ENCODE measurements at regions not wholly inside any gene's neighbourhood (a gene's known extent, or its start where the extent isn't known, plus 50 kb on each side); places are given as distances from the start of the nearest gene placed in this dataset.

DNA sequence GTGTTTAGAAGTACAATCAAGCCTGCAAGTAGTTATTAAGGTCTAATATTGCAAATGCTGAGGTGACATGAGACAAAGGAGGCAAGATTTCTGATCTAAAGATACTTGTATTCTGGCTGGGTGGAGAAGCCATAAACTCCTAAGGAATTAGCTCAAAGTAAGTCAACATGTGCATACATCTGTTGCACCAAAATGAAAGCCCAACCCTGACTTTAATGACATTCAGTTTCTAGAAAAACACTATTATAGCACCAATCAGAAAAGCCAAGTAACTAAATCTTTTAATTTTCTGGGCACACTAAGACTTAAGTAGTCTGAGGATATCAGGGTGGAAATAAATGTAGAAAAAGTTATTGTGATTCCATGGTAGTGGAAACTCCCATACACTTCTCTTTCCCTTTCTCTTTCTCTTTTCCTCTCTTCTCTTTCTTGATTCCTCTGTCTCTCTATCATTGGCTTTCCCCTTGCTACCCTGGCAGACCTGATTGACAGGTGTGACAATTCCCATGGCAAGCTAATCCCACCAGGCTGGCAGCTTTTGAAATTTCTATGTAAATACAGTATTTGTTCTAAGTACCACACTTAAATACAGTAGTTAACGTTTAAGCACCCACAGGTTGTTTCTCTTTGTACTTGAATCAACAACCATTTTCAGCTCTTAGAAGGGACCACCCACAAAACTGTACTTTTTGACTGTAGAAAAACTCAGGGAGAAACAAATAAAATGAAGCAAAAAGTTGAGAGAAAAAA lies 528.4 kb upstream of the SEMA6D start:
- H3K27ac Mint-ChIP-seq (ENCODE audit: low read depth): no peak overlapping the region
- ATAC-seq (replicated peaks; ENCODE audit: extremely low read depth, poor library complexity, severe bottlenecking) (no peak), DNase-seq (ENCODE audit: low spot score in 2 of 2) (no peak)
- H3K4me1 Mint-ChIP-seq: peaks cover under 1% of the 10 kb centered on the region
- H3K4me3 Mint-ChIP-seq: no peak overlapping the region
- peaks cover 6% of the 10 kb centered on the region for H3K9me3 Mint-ChIP-seq
- H3K27me3 Mint-ChIP-seq: peaks cover 13% of the 10 kb centered on the region
- no peaks in the 10 kb centered on the region for H3K36me3 Mint-ChIP-seq (ENCODE audit: insufficient read depth)

DNA sequence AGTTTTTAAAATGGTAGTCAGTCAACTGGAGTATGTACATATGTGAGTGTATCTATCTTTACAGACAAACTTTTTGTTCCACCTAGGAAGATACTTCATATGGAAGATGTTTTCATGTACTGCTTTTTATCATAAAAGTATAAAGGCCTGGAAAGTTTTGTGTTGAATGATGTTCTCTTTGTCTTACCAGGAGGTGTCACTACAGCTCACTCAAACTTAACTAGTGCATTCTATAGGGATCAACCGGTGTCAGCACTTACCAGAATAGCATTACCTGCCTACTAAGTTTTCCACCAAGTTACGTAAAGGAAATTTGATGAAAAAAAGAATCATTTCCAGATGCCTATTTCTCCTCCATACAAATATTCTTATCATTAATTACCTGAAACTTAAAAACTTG lies 522.6 kb upstream of the SEMA6D start:
- H3K4me1 Mint-ChIP-seq: no peaks in the 10 kb centered on the region
- H3K36me3 Mint-ChIP-seq (ENCODE audit: insufficient read depth): no peaks in the 10 kb centered on the region
- peaks cover 6% of the 10 kb centered on the region for H3K9me3 Mint-ChIP-seq
- H3K4me3 Mint-ChIP-seq: no peak overlapping the region
- no peaks in the 10 kb centered on the region for H3K27me3 Mint-ChIP-seq
- no peak for ATAC-seq (replicated peaks; ENCODE audit: extremely low read depth, poor library complexity, severe bottlenecking)
- no peak overlapping the region for H3K27ac Mint-ChIP-seq (ENCODE audit: low read depth)
- no peak for DNase-seq (ENCODE audit: low spot score in 2 of 2)

DNA sequence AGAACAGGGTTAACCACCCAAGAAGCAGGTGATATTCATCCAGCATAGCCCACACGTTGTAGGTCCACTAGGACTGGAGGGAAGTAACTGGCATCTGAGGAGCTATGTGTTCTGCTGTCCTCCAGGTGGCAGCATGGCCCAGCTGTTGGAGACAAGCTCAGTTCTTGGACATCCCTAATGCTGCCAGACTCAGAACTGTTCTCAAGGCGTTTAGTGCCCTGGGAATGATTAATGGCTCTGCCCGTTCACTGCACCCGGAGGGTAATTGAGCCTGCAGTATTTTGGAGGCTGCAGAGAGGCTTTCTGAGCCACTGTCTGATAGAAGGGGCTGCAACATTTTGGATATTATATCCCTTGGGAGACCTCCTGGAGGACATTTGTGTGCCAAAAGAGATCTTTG lies 521.3 kb upstream of the SEMA6D start:
- H3K4me1 Mint-ChIP-seq: no peaks in the 10 kb centered on the region
- H3K36me3 Mint-ChIP-seq (ENCODE audit: insufficient read depth): no peaks in the 10 kb centered on the region
- DNase-seq (ENCODE audit: low spot score in 2 of 2): no peak
- no peak for ATAC-seq (replicated peaks; ENCODE audit: extremely low read depth, poor library complexity, severe bottlenecking)
- H3K27ac Mint-ChIP-seq (ENCODE audit: low read depth): no peak overlapping the region
- peaks cover 6% of the 10 kb centered on the region for H3K9me3 Mint-ChIP-seq
- no peaks in the 10 kb centered on the region for H3K27me3 Mint-ChIP-seq
- no peak overlapping the region for H3K4me3 Mint-ChIP-seq

DNA sequence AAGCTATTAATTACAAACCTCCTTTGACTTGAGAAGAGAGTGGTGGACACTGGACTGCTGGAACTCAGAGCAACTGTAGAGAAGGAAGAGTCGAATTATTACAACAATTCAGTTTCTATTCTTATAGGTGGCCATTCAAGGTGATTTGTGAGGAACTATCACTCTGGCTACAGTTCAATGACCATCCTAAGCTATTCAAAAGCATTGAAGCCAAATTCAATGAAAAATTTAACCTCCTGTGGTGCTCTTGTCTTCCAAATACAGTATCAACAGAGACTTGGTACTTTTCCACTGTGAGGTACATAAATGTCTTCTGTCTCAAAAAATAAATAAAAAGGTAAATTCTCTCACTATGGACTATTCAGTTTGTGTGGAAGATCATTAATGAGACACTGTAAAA lies 513.3 kb upstream of the SEMA6D start:
- no peak overlapping the region for H3K27ac Mint-ChIP-seq (ENCODE audit: low read depth)
- no peaks in the 10 kb centered on the region for H3K4me1 Mint-ChIP-seq
- no peaks in the 10 kb centered on the region for H3K36me3 Mint-ChIP-seq (ENCODE audit: insufficient read depth)
- DNase-seq (ENCODE audit: low spot score in 2 of 2): no peak
- H3K4me3 Mint-ChIP-seq: no peak overlapping the region
- no peaks in the 10 kb centered on the region for H3K9me3 Mint-ChIP-seq
- ATAC-seq (replicated peaks; ENCODE audit: extremely low read depth, poor library complexity, severe bottlenecking): no peak
- no peaks in the 10 kb centered on the region for H3K27me3 Mint-ChIP-seq

DNA sequence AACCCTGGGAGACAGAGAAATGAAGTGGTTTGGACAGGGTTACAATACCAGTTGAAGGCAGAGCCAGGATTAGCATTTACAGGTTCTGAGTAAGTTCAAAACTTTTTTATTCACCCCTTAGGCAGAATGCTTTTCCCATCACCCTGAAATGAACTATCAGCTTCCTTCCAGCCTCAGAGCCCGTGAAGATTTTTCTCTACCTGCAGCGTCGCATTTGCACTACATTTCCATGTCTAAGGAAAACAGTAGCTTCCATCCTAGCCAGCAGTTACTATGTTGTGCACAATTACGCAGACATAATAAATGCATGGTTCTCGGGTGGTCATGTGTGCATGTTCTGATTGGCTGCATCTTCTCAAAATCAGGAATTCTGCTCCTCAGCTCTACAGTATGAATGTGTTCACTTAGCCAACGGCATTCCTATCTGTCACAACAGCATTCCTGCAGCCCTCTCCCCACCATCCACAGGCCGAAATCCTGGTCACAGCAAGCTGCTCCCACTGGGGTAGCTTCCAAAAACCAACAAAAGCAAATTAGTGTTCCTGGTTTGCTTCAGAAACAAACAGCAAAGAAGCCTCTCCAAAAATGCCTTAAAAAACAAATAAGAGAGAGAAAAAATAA lies 510.8 kb upstream of the SEMA6D start:
- no peaks in the 10 kb centered on the region for H3K9me3 Mint-ChIP-seq

DNA sequence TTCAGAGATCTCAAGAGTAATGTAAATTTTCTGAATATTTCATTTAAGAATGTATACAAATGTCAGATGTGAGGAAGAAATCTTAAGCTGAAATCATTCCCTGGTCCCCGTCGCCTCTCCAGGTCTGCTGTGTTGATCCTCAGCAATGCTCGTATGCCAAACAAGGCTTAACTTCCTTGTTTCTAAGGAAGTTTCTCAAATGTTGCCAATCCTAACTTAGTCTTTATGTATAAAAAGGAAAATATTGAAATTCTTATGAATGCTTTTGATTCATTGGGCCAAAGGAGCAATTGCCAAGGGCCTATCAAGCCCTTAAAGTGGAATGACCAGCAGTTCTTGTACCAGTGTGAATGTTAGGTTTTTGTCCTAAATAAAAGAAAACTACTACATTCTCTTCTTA lies 507.7 kb upstream of the SEMA6D start:
- no peaks in the 10 kb centered on the region for H3K9me3 Mint-ChIP-seq
- no peak overlapping the region for H3K4me3 Mint-ChIP-seq
- H3K4me1 Mint-ChIP-seq: no peaks in the 10 kb centered on the region
- H3K27me3 Mint-ChIP-seq: no peaks in the 10 kb centered on the region
- H3K27ac Mint-ChIP-seq (ENCODE audit: low read depth): no peak overlapping the region
- H3K36me3 Mint-ChIP-seq (ENCODE audit: insufficient read depth): no peaks in the 10 kb centered on the region
- no peak for ATAC-seq (replicated peaks; ENCODE audit: extremely low read depth, poor library complexity, severe bottlenecking)
- DNase-seq (ENCODE audit: low spot score in 2 of 2): no peak

More for the DNA sequence above, 510.8 kb upstream of the SEMA6D start:
- no peaks in the 10 kb centered on the region for H3K4me1 Mint-ChIP-seq
- DNase-seq (ENCODE audit: low spot score in 2 of 2) (no peak), ATAC-seq (replicated peaks; ENCODE audit: extremely low read depth, poor library complexity, severe bottlenecking) (no peak)
- H3K4me3 Mint-ChIP-seq: no peak overlapping the region
- H3K27ac Mint-ChIP-seq (ENCODE audit: low read depth): no peak overlapping the region
- H3K36me3 Mint-ChIP-seq (ENCODE audit: insufficient read depth): no peaks in the 10 kb centered on the region
- H3K27me3 Mint-ChIP-seq: no peaks in the 10 kb centered on the region

DNA sequence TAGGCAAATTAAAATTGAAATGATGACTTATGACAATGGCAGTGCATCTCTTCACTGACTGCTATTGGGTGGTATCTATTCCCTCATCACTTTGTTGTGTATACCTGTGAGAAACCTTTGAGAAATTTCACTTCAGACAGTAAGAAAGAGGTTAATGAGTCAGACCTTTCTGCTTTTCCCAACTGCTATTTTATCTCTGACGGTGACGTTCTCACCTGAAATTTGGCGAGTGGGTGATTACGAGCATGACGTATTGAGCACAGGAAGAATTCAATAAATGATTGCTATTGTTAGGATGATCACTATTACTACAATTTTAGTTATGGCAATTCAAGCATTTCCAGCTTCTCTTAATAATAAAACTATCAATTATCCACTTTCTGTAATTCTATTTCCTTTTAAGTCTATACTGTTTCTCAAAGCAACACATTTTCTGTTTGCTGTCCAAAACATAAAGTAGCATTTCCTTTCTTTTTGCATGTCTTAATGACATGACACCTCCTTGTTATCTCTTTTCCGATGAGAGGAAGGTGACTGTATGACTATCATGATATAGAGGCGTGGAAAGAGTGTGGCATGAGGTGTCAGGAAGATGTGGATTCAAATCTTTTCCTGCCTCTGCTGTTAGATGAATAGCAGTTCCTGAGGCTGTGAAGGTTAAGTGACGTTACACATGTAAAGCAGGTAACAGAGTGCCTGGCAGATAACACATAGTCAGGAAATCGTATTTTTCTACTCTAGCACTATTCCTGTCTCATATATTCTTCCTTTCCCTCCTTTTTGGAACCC lies 504.9 kb upstream of the SEMA6D start:
- Mint-ChIP-seq H3K36me3 (ENCODE audit: insufficient read depth) (no peaks in the 10 kb centered on the region), H3K27ac (ENCODE audit: low read depth) (no peak overlapping the region), H3K27me3 (no peaks in the 10 kb centered on the region), H3K4me3 (no peak overlapping the region), H3K4me1 (no peaks in the 10 kb centered on the region), H3K9me3 (no peaks in the 10 kb centered on the region)
- no peak for DNase-seq (ENCODE audit: low spot score in 2 of 2)
- ATAC-seq (replicated peaks; ENCODE audit: extremely low read depth, poor library complexity, severe bottlenecking): no peak

DNA sequence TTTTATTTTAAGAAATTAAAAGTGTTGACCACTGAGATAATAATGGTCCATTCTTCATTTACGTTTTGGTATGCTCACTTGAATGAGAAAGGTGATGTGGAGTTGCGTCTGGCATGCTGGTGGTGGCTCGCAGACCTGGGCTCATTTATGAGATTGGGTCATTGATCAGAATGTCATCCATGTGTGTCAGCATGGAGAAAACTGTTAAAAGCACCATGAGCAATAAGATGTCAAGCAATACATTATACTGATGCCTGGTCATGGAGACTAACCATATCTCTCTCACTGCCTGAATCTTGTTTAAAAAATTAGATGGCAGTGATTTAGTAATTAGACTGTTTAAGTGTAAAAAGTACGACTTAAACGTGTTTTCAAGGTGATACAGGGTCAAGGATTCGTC lies 503.4 kb upstream of the SEMA6D start:
- Mint-ChIP-seq H3K27ac (ENCODE audit: low read depth) (no peak overlapping the region), H3K4me1 (no peaks in the 10 kb centered on the region), H3K27me3 (no peaks in the 10 kb centered on the region), H3K4me3 (no peak overlapping the region), H3K9me3 (no peaks in the 10 kb centered on the region), H3K36me3 (ENCODE audit: insufficient read depth) (no peaks in the 10 kb centered on the region)
- no peak for ATAC-seq (replicated peaks; ENCODE audit: extremely low read depth, poor library complexity, severe bottlenecking)
- no peak for DNase-seq (ENCODE audit: low spot score in 2 of 2)

DNA sequence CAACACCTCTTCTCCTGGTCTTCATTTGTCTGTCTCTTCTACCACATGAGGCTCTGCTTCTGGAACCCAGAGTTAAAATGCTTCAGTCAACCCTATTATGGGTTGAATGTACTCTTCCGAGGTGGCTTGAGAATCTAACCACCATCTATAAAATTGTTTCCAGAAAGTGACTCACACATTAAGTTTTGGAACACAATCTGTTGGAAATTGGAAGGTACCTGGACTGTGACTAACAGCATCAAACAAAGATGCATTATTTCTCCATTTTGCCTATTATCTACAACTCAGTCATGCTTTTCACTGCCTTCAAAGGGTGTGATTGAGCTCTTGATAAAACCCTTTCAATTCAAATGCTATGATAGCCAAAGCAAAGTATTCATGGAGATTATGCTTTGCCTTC lies 499.0 kb upstream of the SEMA6D start:
- H3K36me3 Mint-ChIP-seq (ENCODE audit: insufficient read depth): no peaks in the 10 kb centered on the region

DNA sequence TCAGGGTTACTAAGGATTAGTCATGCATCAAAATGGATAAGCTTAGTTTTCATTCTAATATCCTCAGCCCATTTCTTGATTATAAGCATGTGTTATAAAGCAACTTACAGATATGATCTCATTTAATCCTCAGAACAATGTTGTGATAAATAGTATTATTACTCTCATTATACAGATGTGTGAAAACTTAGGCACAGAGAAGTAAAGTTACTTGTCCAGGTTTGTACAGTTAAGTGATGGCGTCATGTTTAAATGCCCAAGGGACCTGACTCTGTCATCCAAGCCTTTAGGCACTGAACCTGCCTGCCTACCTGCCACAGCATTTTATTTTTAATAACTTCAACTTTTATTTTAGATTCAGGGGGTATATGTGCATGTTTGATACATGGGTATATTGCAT lies 472.9 kb upstream of the SEMA6D start:
- Mint-ChIP-seq H3K9me3 (peaks cover 15% of the 10 kb centered on the region), H3K27ac (ENCODE audit: low read depth) (no peak overlapping the region), H3K36me3 (ENCODE audit: insufficient read depth) (no peaks in the 10 kb centered on the region), H3K27me3 (no peaks in the 10 kb centered on the region), H3K4me1 (no peaks in the 10 kb centered on the region), H3K4me3 (no peak overlapping the region)
- no peak for DNase-seq (ENCODE audit: low spot score in 2 of 2)
- ATAC-seq (replicated peaks; ENCODE audit: extremely low read depth, poor library complexity, severe bottlenecking): no peak

More for the DNA sequence above, 499.0 kb upstream of the SEMA6D start:
- ATAC-seq (replicated peaks; ENCODE audit: extremely low read depth, poor library complexity, severe bottlenecking) (no peak), DNase-seq (ENCODE audit: low spot score in 2 of 2) (no peak)
- H3K27ac Mint-ChIP-seq (ENCODE audit: low read depth): no peak overlapping the region
- H3K9me3 Mint-ChIP-seq: no peaks in the 10 kb centered on the region
- H3K4me1 Mint-ChIP-seq: no peaks in the 10 kb centered on the region
- H3K4me3 Mint-ChIP-seq: no peak overlapping the region
- H3K27me3 Mint-ChIP-seq: no peaks in the 10 kb centered on the region

DNA sequence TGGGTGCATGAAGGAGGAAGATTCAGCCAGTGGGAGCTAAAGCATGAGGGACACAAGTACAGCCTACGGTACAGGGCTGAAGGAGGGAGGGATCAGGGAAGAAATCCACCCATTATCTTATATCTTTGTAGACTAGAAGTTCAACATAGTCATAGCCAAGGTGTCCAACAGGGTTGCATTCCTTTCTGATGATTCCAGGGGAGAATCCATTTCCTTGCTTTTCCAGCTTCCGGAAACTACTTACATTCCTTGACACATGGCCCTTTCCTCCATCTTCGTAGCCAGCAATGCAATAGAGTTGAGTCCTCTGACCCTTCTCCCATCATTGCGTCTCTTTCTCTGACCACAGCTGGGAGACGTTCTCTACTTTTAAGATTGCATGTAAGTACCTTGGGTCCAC lies 471.0 kb upstream of the SEMA6D start:
- Mint-ChIP-seq H3K36me3 (ENCODE audit: insufficient read depth) (no peaks in the 10 kb centered on the region), H3K4me1 (no peaks in the 10 kb centered on the region), H3K4me3 (no peak overlapping the region), H3K27me3 (no peaks in the 10 kb centered on the region), H3K27ac (ENCODE audit: low read depth) (no peak overlapping the region), H3K9me3 (peaks cover 15% of the 10 kb centered on the region)
- ATAC-seq (replicated peaks; ENCODE audit: extremely low read depth, poor library complexity, severe bottlenecking) (no peak), DNase-seq (ENCODE audit: low spot score in 2 of 2) (no peak)

DNA sequence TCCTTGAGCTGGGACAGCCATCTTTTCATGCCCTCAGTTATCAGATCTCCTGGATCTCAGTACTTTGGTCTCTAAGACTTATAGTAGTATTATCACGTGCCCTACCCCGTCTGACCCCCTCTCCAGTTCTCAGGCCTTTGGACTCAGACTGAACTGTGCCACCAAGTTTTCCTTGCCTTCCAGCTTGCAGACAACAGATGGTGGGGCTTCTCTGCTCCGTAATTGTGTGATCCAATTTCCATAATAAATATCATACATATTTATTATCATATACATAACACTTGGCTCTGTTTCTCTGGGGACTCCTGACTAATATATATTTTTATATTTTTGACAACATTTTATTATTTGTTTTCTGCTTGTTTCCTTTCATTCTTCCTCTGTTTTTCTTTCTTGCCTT lies 458.8 kb upstream of the SEMA6D start:
- no peaks in the 10 kb centered on the region for H3K36me3 Mint-ChIP-seq (ENCODE audit: insufficient read depth)
- ATAC-seq (replicated peaks; ENCODE audit: extremely low read depth, poor library complexity, severe bottlenecking): no peak
- H3K9me3 Mint-ChIP-seq: peaks cover 17% of the 10 kb centered on the region
- no peak overlapping the region for H3K4me3 Mint-ChIP-seq
- H3K27ac Mint-ChIP-seq (ENCODE audit: low read depth): no peak overlapping the region
- no peaks in the 10 kb centered on the region for H3K27me3 Mint-ChIP-seq
- no peak for DNase-seq (ENCODE audit: low spot score in 2 of 2)
- H3K4me1 Mint-ChIP-seq: no peaks in the 10 kb centered on the region

DNA sequence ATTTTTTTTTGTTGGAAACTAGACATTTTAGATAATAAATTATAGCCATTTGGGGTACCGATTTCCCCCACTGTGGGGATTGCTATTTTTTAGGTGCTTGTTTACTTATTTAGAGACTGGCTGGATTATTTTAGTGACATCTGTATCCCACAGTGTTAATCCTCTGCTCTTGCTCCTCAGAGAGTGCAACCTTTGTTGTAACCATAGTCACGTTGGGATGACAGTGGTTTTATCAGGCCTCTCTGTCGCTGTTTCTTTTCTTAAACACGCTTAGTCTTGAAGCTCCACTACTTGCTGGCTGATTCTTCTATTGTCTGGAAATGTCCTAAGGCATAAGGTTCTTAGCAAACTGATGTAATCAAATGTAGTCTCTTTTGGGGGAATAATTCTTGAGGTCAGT lies 451.6 kb upstream of the SEMA6D start:
- peaks cover 6% of the 10 kb centered on the region for H3K9me3 Mint-ChIP-seq
- H3K4me1 Mint-ChIP-seq: no peaks in the 10 kb centered on the region
- DNase-seq (ENCODE audit: low spot score in 2 of 2): no peak
- no peak overlapping the region for H3K27ac Mint-ChIP-seq (ENCODE audit: low read depth)
- no peak for ATAC-seq (replicated peaks; ENCODE audit: extremely low read depth, poor library complexity, severe bottlenecking)
- H3K4me3 Mint-ChIP-seq: no peak overlapping the region
- H3K27me3 Mint-ChIP-seq: no peaks in the 10 kb centered on the region
- H3K36me3 Mint-ChIP-seq (ENCODE audit: insufficient read depth): no peaks in the 10 kb centered on the region

Data from central memory CD8-positive, alpha-beta T cell (primary cell).